ENCODE measurements at regions not wholly inside any gene's neighbourhood (a gene's known extent, or its start where the extent isn't known, plus 50 kb on each side); places are given as distances from the start of the nearest gene placed in this dataset.

GRCh38 chr6:140817176-140817575 is 1315.5 kb upstream of the GJE1 start:
- TF ChIP-seq CTCF (IDR thresholded peaks at IDR 0.05): no peak
- TF ChIP-seq EP300 (IDR thresholded peaks at IDR 0.05): no peak
- no peak for TF ChIP-seq POLR2AphosphoS5 (IDR thresholded peaks at IDR 0.05)
